Glomerular endothelial cell (primary cell): ENCODE measurements at regions not wholly inside any gene's neighbourhood (a gene's known extent, or its start where the extent isn't known, plus 50 kb on each side); places are given as distances from the start of the nearest gene placed in this dataset.
"Not testable (repeated sequence)": the region's sequence is repeated elsewhere in the genome, so short reads cannot be mapped to it uniquely, and the experiment has no call there.

ENCODE experiments used
- DNase-seq: peaks from one replicate; pipeline ENCODE4 v3.0.0-alpha.2; 2011; ENCODE audit warnings: low read depth, low spot score; ENCODE audit errors: extremely low read depth

- no peak for DNase-seq
These were observed 108.8 kb upstream of the CADM1 start for GRCh38 chr11:115613004-115613403.

GRCh38 chr11:115612046-115612730, 108.0 kb upstream of the CADM1 start:
- no peak for DNase-seq

- DNase-seq, result no peak
These were observed 107.1 kb upstream of the CADM1 start for GRCh38 chr11:115611343-115611742.

- DNase-seq, result no peak
These were observed 106.7 kb upstream of the CADM1 start for GRCh38 chr11:115610908-115611307.

- not testable (repeated sequence) for DNase-seq
These were observed 106.0 kb upstream of the CADM1 start for GRCh38 chr11:115610234-115610633.

GRCh38 chr11:115608976-115609375, 104.8 kb upstream of the CADM1 start:
- DNase-seq, result no peak

GRCh38 chr11:115607621-115608221, 103.5 kb upstream of the CADM1 start:
- DNase-seq, result no peak

- DNase-seq, result no peak
These were observed 102.4 kb upstream of the CADM1 start for GRCh38 chr11:115606498-115607220.

- DNase-seq, result no peak
These were observed 101.8 kb upstream of the CADM1 start for GRCh38 chr11:115605871-115606497.

GRCh38 chr11:115605397-115605796, 101.2 kb upstream of the CADM1 start:
- not testable (repeated sequence) for DNase-seq

- no peak for DNase-seq
These were observed 94.9 kb upstream of the CADM1 start for GRCh38 chr11:115599125-115599524.

GRCh38 chr11:115598257-115598901, 94.2 kb upstream of the CADM1 start:
- no peak for DNase-seq

- DNase-seq, result no peak
These were observed 87.2 kb upstream of the CADM1 start for GRCh38 chr11:115591380-115591779.

GRCh38 chr11:115590254-115590653, 86.0 kb upstream of the CADM1 start:
- no peak for DNase-seq

GRCh38 chr11:115587718-115588342, 83.6 kb upstream of the CADM1 start:
- DNase-seq, result no peak

GRCh38 chr11:115585361-115586024, 81.3 kb upstream of the CADM1 start:
- DNase-seq, result no peak

- DNase-seq, result no peak
These were observed 77.8 kb upstream of the CADM1 start for GRCh38 chr11:115581871-115582639.

- no peak for DNase-seq
These were observed 76.9 kb upstream of the CADM1 start for GRCh38 chr11:115580927-115581680.

- DNase-seq, result no peak
These were observed 76.2 kb upstream of the CADM1 start for GRCh38 chr11:115580416-115580815.
